ENCODE measurements at regions not wholly inside any gene's neighbourhood (a gene's known extent, or its start where the extent isn't known, plus 50 kb on each side); places are given as distances from the start of the nearest gene placed in this dataset.

GRCh38 chr17:73754886-73755400 lies 110.7 kb upstream of the SDK2 start:
- TF ChIP-seq CTCF (IDR thresholded peaks at IDR 0.05; ENCODE audit: unreplicated experiment) = no peak
- Mint-ChIP-seq H3K9me3 (ENCODE audit: unreplicated experiment) (no peaks in the 10 kb centered on the region), H3K4me1 (ENCODE audit: unreplicated experiment) (peaks cover 6% of the 10 kb centered on the region), H3K27me3 (ENCODE audit: unreplicated experiment) (peaks cover 1% of the 10 kb centered on the region), H3K27ac (ENCODE audit: unreplicated experiment) (no peak overlapping the region), H3K36me3 (ENCODE audit: low read depth, unreplicated experiment) (no peaks in the 10 kb centered on the region), H3K4me3 (ENCODE audit: unreplicated experiment) (no peak overlapping the region)
- DNase-seq (ENCODE audit: low spot score) = no peak

GRCh38 chr17:73757420-73757819 lies 113.2 kb upstream of the SDK2 start:
- H3K4me1 Mint-ChIP-seq (ENCODE audit: unreplicated experiment) = peaks cover 6% of the 10 kb centered on the region
- H3K27me3 Mint-ChIP-seq (ENCODE audit: unreplicated experiment) = peaks cover 8% of the 10 kb centered on the region
- no peak for TF ChIP-seq CTCF (IDR thresholded peaks at IDR 0.05; ENCODE audit: unreplicated experiment)
- H3K36me3 Mint-ChIP-seq (ENCODE audit: low read depth, unreplicated experiment) = no peaks in the 10 kb centered on the region
- DNase-seq (ENCODE audit: low spot score) = no peak
- no peak overlapping the region for H3K4me3 Mint-ChIP-seq (ENCODE audit: unreplicated experiment)
- no peaks in the 10 kb centered on the region for H3K9me3 Mint-ChIP-seq (ENCODE audit: unreplicated experiment)
- no peak overlapping the region for H3K27ac Mint-ChIP-seq (ENCODE audit: unreplicated experiment)

- H3K4me3 Mint-ChIP-seq (ENCODE audit: unreplicated experiment) = no peak overlapping the region
- TF ChIP-seq CTCF (IDR thresholded peaks at IDR 0.05; ENCODE audit: unreplicated experiment) = no peak
- H3K27me3 Mint-ChIP-seq (ENCODE audit: unreplicated experiment) = peaks cover 8% of the 10 kb centered on the region
- H3K27ac Mint-ChIP-seq (ENCODE audit: unreplicated experiment) = peak overlapping the region; percentile 68
- no peaks in the 10 kb centered on the region for H3K9me3 Mint-ChIP-seq (ENCODE audit: unreplicated experiment)
- H3K36me3 Mint-ChIP-seq (ENCODE audit: low read depth, unreplicated experiment) = no peaks in the 10 kb centered on the region
- no peak for DNase-seq (ENCODE audit: low spot score)
- H3K4me1 Mint-ChIP-seq (ENCODE audit: unreplicated experiment) = peaks cover 6% of the 10 kb centered on the region
Measured at GRCh38 chr17:73758245-73758644, 114.0 kb upstream of the SDK2 start.

- no peaks in the 10 kb centered on the region for H3K36me3 Mint-ChIP-seq (ENCODE audit: low read depth, unreplicated experiment)
- no peak for DNase-seq (ENCODE audit: low spot score)
- H3K4me3 Mint-ChIP-seq (ENCODE audit: unreplicated experiment) = no peak overlapping the region
- H3K9me3 Mint-ChIP-seq (ENCODE audit: unreplicated experiment) = no peaks in the 10 kb centered on the region
- H3K4me1 Mint-ChIP-seq (ENCODE audit: unreplicated experiment) = peaks cover 6% of the 10 kb centered on the region
- no peak overlapping the region for H3K27ac Mint-ChIP-seq (ENCODE audit: unreplicated experiment)
- TF ChIP-seq CTCF (IDR thresholded peaks at IDR 0.05; ENCODE audit: unreplicated experiment) = no peak
- H3K27me3 Mint-ChIP-seq (ENCODE audit: unreplicated experiment) = peaks cover 8% of the 10 kb centered on the region
Measured at GRCh38 chr17:73759324-73759723, 115.1 kb upstream of the SDK2 start.

- H3K4me1 Mint-ChIP-seq (ENCODE audit: unreplicated experiment) = peaks cover 6% of the 10 kb centered on the region
- no peaks in the 10 kb centered on the region for H3K9me3 Mint-ChIP-seq (ENCODE audit: unreplicated experiment)
- no peak for TF ChIP-seq CTCF (IDR thresholded peaks at IDR 0.05; ENCODE audit: unreplicated experiment)
- no peak overlapping the region for H3K27ac Mint-ChIP-seq (ENCODE audit: unreplicated experiment)
- no peaks in the 10 kb centered on the region for H3K36me3 Mint-ChIP-seq (ENCODE audit: low read depth, unreplicated experiment)
- no peak for DNase-seq (ENCODE audit: low spot score)
- H3K4me3 Mint-ChIP-seq (ENCODE audit: unreplicated experiment) = no peak overlapping the region
- H3K27me3 Mint-ChIP-seq (ENCODE audit: unreplicated experiment) = peaks cover 8% of the 10 kb centered on the region
Measured at GRCh38 chr17:73759734-73760438, 115.6 kb upstream of the SDK2 start.

All from endothelial cell (in vitro differentiated cells).